ENCODE measurements at regions not wholly inside any gene's neighbourhood (a gene's known extent, or its start where the extent isn't known, plus 50 kb on each side); places are given as distances from the start of the nearest gene placed in this dataset.

DNA sequence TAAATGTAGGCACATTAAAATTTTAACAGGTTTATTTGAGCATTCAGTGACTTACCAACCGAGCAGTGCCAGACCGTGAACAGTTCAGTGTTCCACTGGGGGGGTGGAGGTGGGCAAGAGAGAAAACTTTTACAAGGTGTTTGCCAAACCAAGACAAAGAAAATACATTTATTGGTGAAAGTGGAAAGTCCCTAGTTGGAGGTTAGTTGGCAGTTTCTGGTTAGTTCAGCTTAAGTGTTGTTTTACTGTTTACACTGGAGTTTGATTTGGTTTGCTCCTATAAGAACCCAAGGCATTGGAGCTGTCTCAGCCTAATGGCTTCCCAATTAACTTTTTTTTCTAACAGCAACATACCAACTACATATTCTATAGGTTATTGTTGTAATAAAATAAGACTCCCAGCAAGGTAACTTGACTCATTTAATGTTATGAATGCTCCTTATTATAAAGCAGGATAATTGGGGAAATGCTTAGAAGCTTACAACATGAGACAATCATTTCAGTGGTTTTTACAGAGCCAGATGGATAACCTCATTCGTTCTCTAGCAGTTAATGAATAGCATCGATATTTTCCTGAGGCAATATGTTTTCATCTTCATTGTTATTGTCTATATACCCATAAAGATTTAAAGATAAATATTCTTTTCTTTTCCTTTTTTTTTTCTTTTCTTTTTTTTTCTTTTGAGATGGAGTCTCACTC, 115.8 kb downstream of the ETNK1 start:
- Mint-ChIP-seq H3K27ac (no peak overlapping the region), H3K4me1 (ENCODE audit: low read depth) (no peaks in the 10 kb centered on the region), H3K4me3 (no peak overlapping the region), H3K27me3 (ENCODE audit: low read depth) (peaks cover 6% of the 10 kb centered on the region), H3K9me3 (no peaks in the 10 kb centered on the region), H3K36me3 (ENCODE audit: insufficient read depth in 2 of 2) (no peaks in the 10 kb centered on the region)
- ATAC-seq (replicated peaks in 1 of 2) (no peak), DNase-seq (no peak)

DNA sequence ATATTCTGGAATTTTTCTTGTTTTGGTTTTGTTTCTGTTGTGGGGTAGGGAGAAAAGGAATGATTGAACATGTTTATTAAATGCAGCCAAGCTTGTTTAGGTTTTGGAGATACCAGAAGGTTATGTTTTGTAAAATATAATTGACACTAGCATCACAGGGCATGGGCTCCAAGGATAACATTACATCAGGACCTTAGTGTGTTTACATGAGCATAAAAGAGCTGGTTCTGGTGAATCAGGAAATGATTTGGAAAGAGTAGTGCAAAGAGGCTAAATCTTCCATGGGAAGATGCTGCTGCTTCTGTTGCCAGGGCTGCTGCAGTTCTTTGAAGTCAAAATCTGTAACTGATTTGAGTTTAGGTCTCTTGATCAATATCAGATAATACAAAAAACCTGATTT, 118.7 kb downstream of the ETNK1 start:
- H3K27me3 Mint-ChIP-seq (ENCODE audit: low read depth) = peaks cover 4% of the 10 kb centered on the region
- no peak for DNase-seq
- no peak for ATAC-seq (replicated peaks in 1 of 2)
- no peaks in the 10 kb centered on the region for H3K9me3 Mint-ChIP-seq
- no peaks in the 10 kb centered on the region for H3K4me1 Mint-ChIP-seq (ENCODE audit: low read depth)
- H3K36me3 Mint-ChIP-seq (ENCODE audit: insufficient read depth in 2 of 2) = no peaks in the 10 kb centered on the region
- no peak overlapping the region for H3K27ac Mint-ChIP-seq
- no peak overlapping the region for H3K4me3 Mint-ChIP-seq

DNA sequence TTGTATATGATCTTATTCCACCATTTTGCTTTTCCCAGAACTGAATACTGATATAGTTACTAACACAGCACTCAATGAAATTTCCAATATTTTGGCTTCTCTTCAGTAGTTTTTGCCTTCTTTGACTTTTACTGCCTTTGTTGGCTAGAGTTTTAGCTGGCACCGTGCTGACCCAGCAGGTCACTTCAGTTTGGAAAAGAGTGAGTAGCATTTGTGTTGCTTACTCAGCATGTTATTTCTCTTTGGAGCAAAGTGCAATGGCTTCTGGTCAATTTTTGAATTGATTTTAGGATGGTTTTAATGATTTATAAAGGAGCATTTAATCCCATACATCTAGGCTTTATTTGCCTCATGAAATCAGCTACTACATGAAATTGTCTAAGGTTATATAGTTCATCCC, 119.2 kb downstream of the ETNK1 start:
- no peaks in the 10 kb centered on the region for H3K27me3 Mint-ChIP-seq (ENCODE audit: low read depth)
- no peak overlapping the region for H3K27ac Mint-ChIP-seq
- no peaks in the 10 kb centered on the region for H3K9me3 Mint-ChIP-seq

DNA sequence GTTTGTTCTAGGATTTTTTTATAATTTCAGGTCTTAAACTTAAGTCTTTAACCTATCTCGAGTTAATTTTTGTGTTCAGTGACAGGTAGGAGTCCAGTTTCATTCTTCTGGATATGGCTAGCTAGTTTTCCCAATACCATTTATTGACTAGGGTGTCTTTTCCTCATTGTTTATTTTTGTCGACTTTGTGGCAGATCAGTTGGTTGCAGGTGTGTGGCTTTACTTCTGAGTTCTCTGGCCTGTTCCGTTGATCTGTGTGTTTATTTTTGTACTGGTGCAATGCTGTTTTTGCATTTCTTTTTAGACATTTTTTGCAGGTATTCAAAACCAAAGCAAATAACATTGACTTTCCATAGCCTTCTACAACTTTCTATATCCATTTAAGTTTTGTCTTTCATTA, 121.7 kb downstream of the ETNK1 start:
- H3K4me1 Mint-ChIP-seq (ENCODE audit: low read depth) = no peaks in the 10 kb centered on the region
- H3K27me3 Mint-ChIP-seq (ENCODE audit: low read depth) = peaks cover 7% of the 10 kb centered on the region
- H3K9me3 Mint-ChIP-seq = no peaks in the 10 kb centered on the region
- no peak overlapping the region for H3K27ac Mint-ChIP-seq
- no peak overlapping the region for H3K4me3 Mint-ChIP-seq
- no peak for ATAC-seq (replicated peaks in 1 of 2)
- DNase-seq = no peak
- no peaks in the 10 kb centered on the region for H3K36me3 Mint-ChIP-seq (ENCODE audit: insufficient read depth in 2 of 2)

More for the DNA sequence above, 119.2 kb downstream of the ETNK1 start:
- DNase-seq = no peak
- no peak for ATAC-seq (replicated peaks in 1 of 2)
- Mint-ChIP-seq H3K36me3 (ENCODE audit: insufficient read depth in 2 of 2) (no peaks in the 10 kb centered on the region), H3K4me1 (ENCODE audit: low read depth) (no peaks in the 10 kb centered on the region), H3K4me3 (no peak overlapping the region)

DNA sequence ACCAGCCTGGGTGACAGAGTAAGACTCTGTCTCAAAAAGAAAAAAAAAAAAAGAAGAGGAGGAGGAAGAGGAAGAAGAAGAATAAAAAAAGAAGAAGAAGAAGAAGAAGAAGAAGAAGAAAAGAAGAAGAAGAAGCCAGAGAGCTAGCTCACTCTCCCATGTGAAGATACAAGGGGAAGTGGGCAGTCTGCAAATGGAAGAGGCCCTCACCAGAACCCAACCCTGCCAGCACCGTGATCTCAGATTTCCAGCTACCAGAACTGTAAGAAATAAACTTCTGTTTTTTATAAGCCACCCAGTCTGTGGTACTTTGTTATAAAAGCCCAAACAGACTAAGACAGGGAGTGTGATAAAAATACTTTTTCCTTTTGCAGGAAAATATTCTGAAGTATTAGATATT, 130.7 kb downstream of the ETNK1 start:
- H3K27ac Mint-ChIP-seq = no peak overlapping the region
- DNase-seq (no peak), ATAC-seq (replicated peaks in 1 of 2) (no peak)
- H3K36me3 Mint-ChIP-seq (ENCODE audit: insufficient read depth in 2 of 2) = peaks cover 0 to 2% of the 10 kb centered on the region in 2 donors
- H3K9me3 Mint-ChIP-seq = peaks cover 0 to 2% of the 10 kb centered on the region in 2 donors
- no peak overlapping the region for H3K4me3 Mint-ChIP-seq
- H3K4me1 Mint-ChIP-seq (ENCODE audit: low read depth) = no peaks in the 10 kb centered on the region
- H3K27me3 Mint-ChIP-seq (ENCODE audit: low read depth) = peaks cover 7% of the 10 kb centered on the region

DNA sequence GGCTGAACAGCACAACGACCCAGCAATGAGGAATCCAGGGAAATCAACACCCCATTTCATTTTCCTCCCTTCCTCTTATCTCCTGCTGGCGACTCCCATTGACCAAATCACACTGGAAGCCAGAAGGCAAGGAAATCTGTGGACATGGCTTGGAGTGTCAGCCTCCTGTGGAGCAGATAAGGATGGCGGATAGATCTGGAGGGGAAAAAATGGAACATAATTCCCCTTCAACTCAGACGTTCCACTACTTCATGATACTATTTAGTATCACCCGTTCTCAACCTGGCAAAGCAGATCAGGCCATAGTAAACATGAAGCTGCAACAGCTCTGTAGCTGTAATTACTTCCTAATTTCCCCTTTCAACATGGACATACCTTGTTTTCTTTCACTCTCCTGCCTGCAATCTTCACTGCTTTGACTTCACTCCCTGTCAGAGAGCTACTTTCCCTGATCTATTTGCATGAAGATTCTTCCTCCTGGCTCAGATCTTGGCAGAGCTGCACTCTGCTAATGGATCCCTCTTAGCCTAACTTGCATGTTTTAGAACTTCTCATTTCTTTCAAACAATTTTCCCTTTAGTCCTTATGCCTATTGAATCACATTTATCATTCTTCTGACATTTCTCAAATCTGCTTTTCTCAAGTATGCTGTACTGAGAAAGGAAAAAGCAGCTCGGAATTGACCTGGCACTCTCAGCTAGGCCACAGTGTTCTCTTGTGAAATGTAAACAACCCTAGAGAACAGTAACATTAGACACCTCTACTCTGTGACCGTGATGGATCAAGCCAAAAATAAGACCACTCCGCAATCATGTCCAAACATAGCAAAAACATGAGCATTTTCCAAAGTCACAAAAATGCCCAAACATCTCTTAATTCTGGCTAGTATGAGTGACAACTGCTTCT, 135.1 kb downstream of the ETNK1 start:
- Mint-ChIP-seq H3K4me3 (no peak overlapping the region), H3K27ac (no peak overlapping the region), H3K36me3 (ENCODE audit: insufficient read depth in 2 of 2) (no peaks in the 10 kb centered on the region), H3K27me3 (ENCODE audit: low read depth) (no peaks in the 10 kb centered on the region), H3K9me3 (no peaks in the 10 kb centered on the region), H3K4me1 (ENCODE audit: low read depth) (no peaks in the 10 kb centered on the region)
- ATAC-seq (replicated peaks in 1 of 2) (no peak), DNase-seq (no peak)

DNA sequence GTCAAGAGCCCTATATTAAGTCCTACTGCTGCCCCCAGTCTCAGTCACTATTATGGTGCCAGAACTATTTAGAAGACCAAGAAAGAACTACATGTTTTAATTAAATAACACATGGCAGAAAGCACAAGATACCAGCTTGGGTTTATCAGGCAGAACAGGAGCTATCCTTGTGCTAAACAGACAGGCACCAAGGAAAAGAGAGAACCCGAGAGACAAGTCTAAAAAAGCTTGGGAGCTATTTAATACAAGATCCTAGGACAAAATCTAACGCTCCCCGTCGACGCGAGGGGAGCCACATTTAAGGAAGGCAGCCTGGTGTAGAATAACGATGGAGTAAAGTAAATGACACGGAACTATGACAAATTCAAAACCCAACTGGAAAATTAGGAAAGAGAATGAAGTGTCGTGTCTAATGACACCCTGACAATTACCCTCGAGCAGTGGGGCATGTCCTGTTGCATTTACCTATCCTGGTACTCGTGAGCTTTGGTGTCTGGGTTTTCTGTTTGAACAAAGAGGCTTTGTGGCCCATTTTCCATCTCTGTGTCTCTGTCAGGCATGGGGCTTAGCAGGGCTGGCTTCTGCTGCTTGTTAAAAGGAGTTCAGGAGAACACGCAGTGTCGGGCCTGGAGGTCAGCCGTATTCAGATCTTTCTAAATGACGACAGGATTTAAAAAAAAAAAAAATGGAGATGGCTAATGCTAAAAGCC, 140.6 kb downstream of the ETNK1 start:
- Mint-ChIP-seq H3K9me3 (no peaks in the 10 kb centered on the region), H3K27me3 (ENCODE audit: low read depth) (peaks cover 5% of the 10 kb centered on the region), H3K27ac (no peak overlapping the region), H3K4me1 (ENCODE audit: low read depth) (no peaks in the 10 kb centered on the region), H3K4me3 (no peak overlapping the region), H3K36me3 (ENCODE audit: insufficient read depth in 2 of 2) (no peaks in the 10 kb centered on the region)
- no peak for DNase-seq
- ATAC-seq (replicated peaks in 1 of 2) = no peak

DNA sequence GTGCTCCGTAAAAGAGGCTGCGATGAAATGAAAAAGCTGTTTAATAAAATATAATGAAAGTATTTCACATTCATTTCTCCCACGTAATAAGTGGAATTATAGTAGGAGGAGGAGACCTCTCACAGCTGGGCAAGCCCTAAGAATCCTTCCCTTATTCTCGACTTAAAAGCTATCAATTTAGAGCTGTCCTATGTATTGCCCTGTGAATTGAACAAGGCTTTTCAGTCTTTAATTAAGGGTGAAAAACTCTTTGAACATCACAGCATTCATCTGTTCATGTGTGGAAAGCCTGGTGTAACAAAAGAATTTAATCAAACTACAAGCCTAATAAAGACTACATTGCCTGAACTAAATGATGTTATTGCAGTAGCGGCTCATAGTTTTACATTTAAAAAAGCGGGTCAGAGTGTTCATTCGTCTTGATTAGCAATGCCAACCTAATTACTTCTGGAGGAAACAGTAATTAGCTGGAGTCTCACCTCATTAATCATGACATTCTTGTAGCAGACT, 142.0 kb downstream of the ETNK1 start:
- ATAC-seq (replicated peaks in 1 of 2) (no peak), DNase-seq (no peak)
- Mint-ChIP-seq H3K9me3 (no peaks in the 10 kb centered on the region), H3K4me3 (no peak overlapping the region), H3K4me1 (ENCODE audit: low read depth) (no peaks in the 10 kb centered on the region), H3K27ac (no peak overlapping the region), H3K36me3 (ENCODE audit: insufficient read depth in 2 of 2) (no peaks in the 10 kb centered on the region), H3K27me3 (ENCODE audit: low read depth) (peaks cover 5% of the 10 kb centered on the region)

DNA sequence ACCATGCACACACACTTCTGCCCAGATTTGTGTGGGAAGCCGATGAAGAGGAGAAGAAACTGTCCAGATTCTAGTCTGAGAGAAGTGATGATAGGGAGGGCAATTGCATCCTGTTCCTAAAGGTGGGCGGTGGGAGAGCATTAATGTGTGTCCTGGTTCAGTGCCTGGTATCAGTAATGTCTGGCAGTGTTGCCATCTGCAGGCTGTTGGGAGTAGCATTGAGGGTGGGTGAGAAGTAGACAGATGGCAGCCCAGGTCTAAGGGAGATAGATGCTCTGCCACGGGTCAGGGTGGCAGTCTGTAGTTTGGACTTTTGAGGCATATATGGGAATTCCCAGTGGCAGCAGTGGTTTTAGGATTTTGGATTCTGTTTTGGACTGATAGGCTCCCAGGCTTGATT, 156.4 kb downstream of the ETNK1 start:
- ATAC-seq (replicated peaks in 1 of 2) = no peak
- Mint-ChIP-seq H3K27ac (no peak overlapping the region), H3K4me3 (no peak overlapping the region), H3K4me1 (ENCODE audit: low read depth) (no peaks in the 10 kb centered on the region), H3K27me3 (ENCODE audit: low read depth) (peaks cover 6% of the 10 kb centered on the region), H3K36me3 (ENCODE audit: insufficient read depth in 2 of 2) (no peaks in the 10 kb centered on the region), H3K9me3 (no peaks in the 10 kb centered on the region)
- no peak for DNase-seq

DNA sequence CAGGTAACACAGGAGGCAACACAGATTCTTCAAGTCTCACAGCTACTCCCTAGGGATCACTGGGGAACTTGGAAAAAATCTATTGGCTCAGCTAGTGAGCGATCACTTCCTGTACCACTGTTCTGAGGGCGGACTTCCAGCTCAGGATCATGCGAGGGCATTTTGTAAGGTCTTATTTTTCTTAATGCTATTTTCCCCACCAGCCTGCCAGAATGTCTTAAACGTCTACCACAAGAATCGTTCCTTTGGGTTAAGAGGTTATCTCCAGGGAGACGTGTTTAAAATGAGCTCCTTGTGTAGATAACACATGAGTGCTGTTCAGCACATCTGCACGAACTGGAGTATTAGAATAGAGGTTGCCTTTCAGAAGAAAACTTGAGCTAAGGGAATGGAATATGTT, 162.6 kb downstream of the ETNK1 start:
- H3K4me1 Mint-ChIP-seq (ENCODE audit: low read depth) = no peaks in the 10 kb centered on the region
- ATAC-seq (replicated peaks in 1 of 2) = no peak
- H3K27ac Mint-ChIP-seq = no peak overlapping the region
- no peaks in the 10 kb centered on the region for H3K36me3 Mint-ChIP-seq (ENCODE audit: insufficient read depth in 2 of 2)
- peaks cover 12% of the 10 kb centered on the region for H3K27me3 Mint-ChIP-seq (ENCODE audit: low read depth)
- H3K9me3 Mint-ChIP-seq = no peaks in the 10 kb centered on the region
- no peak overlapping the region for H3K4me3 Mint-ChIP-seq
- DNase-seq = no peak

DNA sequence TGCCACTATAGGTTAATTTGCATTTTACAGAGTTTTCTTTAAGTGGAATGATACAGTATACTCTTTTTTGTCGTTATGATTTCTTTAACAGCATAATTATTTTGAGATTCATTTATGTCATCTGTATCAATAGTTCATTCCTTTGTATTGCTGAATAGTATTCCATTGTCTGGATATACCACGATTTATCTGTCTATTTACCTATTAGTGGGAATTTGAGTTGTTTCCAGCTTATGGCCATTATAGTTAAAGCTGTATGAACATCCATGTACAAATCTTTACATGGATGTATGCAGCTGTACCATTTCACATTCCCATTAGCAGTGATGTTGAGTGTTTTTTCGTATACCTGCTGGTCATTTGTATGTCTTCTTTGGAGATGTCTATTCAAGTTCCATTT, 163.9 kb downstream of the ETNK1 start:
- H3K36me3 Mint-ChIP-seq (ENCODE audit: insufficient read depth in 2 of 2) = no peaks in the 10 kb centered on the region
- H3K27me3 Mint-ChIP-seq (ENCODE audit: low read depth) = peaks cover 17% of the 10 kb centered on the region
- H3K9me3 Mint-ChIP-seq = no peaks in the 10 kb centered on the region
- DNase-seq (no peak), ATAC-seq (replicated peaks in 1 of 2) (no peak)
- H3K27ac Mint-ChIP-seq = no peak overlapping the region
- H3K4me3 Mint-ChIP-seq = no peak overlapping the region
- H3K4me1 Mint-ChIP-seq (ENCODE audit: low read depth) = no peaks in the 10 kb centered on the region

DNA sequence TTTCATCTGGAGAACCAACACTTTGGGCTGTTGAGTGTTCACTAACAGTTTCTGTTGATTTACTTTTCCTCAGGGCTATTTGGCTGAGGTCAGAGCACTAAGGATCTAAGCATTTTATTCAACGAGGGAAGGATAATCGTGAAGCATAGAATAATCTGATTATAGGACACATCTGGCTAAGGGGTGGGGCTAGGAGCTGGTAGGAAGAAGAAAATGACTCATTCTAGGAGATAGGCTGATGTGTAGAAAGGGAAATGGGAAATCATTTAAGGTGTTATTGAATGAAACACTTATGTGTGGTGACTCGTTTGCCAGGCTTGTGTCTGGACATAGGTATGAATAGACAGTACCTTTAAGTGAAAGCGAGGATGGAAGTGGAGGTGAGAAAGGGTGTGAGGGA, 167.2 kb downstream of the ETNK1 start:
- H3K4me3 Mint-ChIP-seq = no peak overlapping the region

DNA sequence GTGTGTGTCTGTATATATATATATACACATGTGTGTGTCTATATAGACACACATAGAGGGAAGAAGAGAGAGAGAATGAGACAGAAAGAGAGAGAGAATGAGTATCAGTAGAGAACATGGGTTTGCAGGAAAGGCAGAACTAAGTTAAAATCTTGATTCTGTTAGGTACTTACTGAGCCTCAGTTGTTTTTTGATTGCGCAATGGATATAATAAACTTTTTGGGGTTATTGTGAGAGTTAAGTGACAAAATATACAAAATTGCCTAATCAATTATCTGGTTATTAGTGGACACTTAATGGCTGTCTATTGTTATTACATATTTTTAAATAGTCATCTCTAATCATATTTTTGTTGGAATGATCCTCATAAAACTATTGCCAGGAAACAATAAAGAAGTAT, 169.0 kb downstream of the ETNK1 start:
- Mint-ChIP-seq H3K27me3 (ENCODE audit: low read depth) (peaks cover 17% of the 10 kb centered on the region), H3K27ac (no peak overlapping the region), H3K36me3 (ENCODE audit: insufficient read depth in 2 of 2) (no peaks in the 10 kb centered on the region), H3K4me3 (no peak overlapping the region), H3K9me3 (no peaks in the 10 kb centered on the region), H3K4me1 (ENCODE audit: low read depth) (no peaks in the 10 kb centered on the region)
- DNase-seq = no peak
- ATAC-seq (replicated peaks in 1 of 2) = no peak

More for the DNA sequence above, 167.2 kb downstream of the ETNK1 start:
- Mint-ChIP-seq H3K4me1 (ENCODE audit: low read depth) (no peaks in the 10 kb centered on the region), H3K9me3 (no peaks in the 10 kb centered on the region), H3K36me3 (ENCODE audit: insufficient read depth in 2 of 2) (no peaks in the 10 kb centered on the region), H3K27ac (no peak overlapping the region), H3K27me3 (ENCODE audit: low read depth) (peaks cover 17% of the 10 kb centered on the region)
- DNase-seq (no peak), ATAC-seq (replicated peaks in 1 of 2) (no peak)

Data from activated T-cell treated with anti-CD3 and anti-CD28 coated beads, Interleukin-2, amount 50 U/mL, for 72 hours (primary cell).